ENCODE measurements at regions not wholly inside any gene's neighbourhood (a gene's known extent, or its start where the extent isn't known, plus 50 kb on each side); places are given as distances from the start of the nearest gene placed in this dataset.

GRCh38 chr1:37243368-37244082, 209.2 kb upstream of the GRIK3 start (continued):
- TF ChIP-seq, protein P1, sequence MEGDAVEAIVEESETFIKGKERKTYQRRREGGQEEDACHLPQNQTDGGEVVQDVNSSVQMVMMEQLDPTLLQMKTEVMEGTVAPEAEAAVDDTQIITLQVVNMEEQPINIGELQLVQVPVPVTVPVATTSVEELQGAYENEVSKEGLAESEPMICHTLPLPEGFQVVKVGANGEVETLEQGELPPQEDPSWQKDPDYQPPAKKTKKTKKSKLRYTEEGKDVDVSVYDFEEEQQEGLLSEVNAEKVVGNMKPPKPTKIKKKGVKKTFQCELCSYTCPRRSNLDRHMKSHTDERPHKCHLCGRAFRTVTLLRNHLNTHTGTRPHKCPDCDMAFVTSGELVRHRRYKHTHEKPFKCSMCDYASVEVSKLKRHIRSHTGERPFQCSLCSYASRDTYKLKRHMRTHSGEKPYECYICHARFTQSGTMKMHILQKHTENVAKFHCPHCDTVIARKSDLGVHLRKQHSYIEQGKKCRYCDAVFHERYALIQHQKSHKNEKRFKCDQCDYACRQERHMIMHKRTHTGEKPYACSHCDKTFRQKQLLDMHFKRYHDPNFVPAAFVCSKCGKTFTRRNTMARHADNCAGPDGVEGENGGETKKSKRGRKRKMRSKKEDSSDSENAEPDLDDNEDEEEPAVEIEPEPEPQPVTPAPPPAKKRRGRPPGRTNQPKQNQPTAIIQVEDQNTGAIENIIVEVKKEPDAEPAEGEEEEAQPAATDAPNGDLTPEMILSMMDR (IDR thresholded peaks at IDR 0.05 in 2 of 3, conservative IDR thresholded peaks at IDR 0.05 in 1 of 3; ENCODE audit: borderline replicate concordance in 1 of 3, insufficient read depth in 1 of 3, low read depth in 2 of 3, low read length in 2 of 3) = no peak
- TF ChIP-seq SP1 (IDR thresholded peaks at IDR 0.05; ENCODE audit: low read depth) = no peak
- TF ChIP-seq CBX3 (IDR thresholded peaks at IDR 0.05; ENCODE audit: low read depth) = no peak

GRCh38 chr1:37244083-37244480, 209.8 kb upstream of the GRIK3 start:
- H4K20me1 ChIP-seq (ENCODE audit: insufficient read depth) = no peaks in the 10 kb centered on the region
- no peak overlapping the region for H3K9ac ChIP-seq (ENCODE audit: low read length)
- CTCF ChIA-PET = no interaction called here
- DNase-seq (ENCODE audit: low read depth, low spot score) (no peak), ATAC-seq (no peak)
- no peak overlapping the region for H3K4me2 ChIP-seq (ENCODE audit: low read length)
- TF ChIP-seq, protein P2, sequence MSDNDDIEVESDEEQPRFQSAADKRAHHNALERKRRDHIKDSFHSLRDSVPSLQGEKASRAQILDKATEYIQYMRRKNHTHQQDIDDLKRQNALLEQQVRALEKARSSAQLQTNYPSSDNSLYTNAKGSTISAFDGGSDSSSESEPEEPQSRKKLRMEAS (IDR thresholded peaks at IDR 0.05) = no peak
- no peak for TF ChIP-seq SIN3A (IDR thresholded peaks at IDR 0.05; ENCODE audit: low read depth)
- TF ChIP-seq TCF7L2 (IDR thresholded peaks at IDR 0.05; ENCODE audit: borderline replicate concordance, extremely low read depth, insufficient read depth, insufficient read length) = no peak
- no peak for TF ChIP-seq ZNF274 (IDR thresholded peaks at IDR 0.05; ENCODE audit: low read depth, low read length)
- POLR2A ChIA-PET = no interaction called here
- H3K4me3 ChIP-seq (replicated peaks in 1 of 2; ENCODE audit: low read depth in 1 of 2, low read length in 2 of 2) = no peak overlapping the region
- H3K79me2 ChIP-seq (ENCODE audit: insufficient read depth, low read length) = no peaks in the 10 kb centered on the region
- H3K27ac ChIP-seq (ENCODE audit: low read depth, low read length) = no peak overlapping the region
- no peaks in the 10 kb centered on the region for H3K36me3 ChIP-seq (ENCODE audit: control insufficient read depth in 1 of 2, insufficient read depth in 2 of 2, low read length in 2 of 2)
- H2AFZ ChIP-seq (ENCODE audit: low read depth, low read length, poor library complexity, severe bottlenecking) = no peak overlapping the region
- no peaks in the 10 kb centered on the region for H3K4me1 ChIP-seq (ENCODE audit: control insufficient read depth in 1 of 2, insufficient read depth in 2 of 2, low read length in 2 of 2)
- RAD21 ChIA-PET (ENCODE audit: low non-redundant PET in 1 of 2, low total read pairs in 2 of 2, uncharacterized antibody in 2 of 2, unreplicated experiment in 2 of 2) = no interaction called here
- BruUV-seq (replicated peaks) = no TSS peak
- H3K9me2 ChIP-seq (ENCODE audit: insufficient read depth) = no peaks in the 10 kb centered on the region
- intact Hi-C loops (cut with micrococcal nuclease) = no loop called here
- H3K27me3 ChIP-seq (ENCODE audit: insufficient read depth, low read length) = peaks cover 45% of the 10 kb centered on the region
- no peaks in the 10 kb centered on the region for H3K9me3 ChIP-seq (ENCODE audit: control insufficient read depth in 1 of 2, insufficient read depth in 1 of 2, low read depth in 1 of 2, low read length in 2 of 2)

All from HCT116 (cell line).